Peyer's patch (tissue), 4 donors: ENCODE measurements at regions not wholly inside any gene's neighbourhood (a gene's known extent, or its start where the extent isn't known, plus 50 kb on each side); places are given as distances from the start of the nearest gene placed in this dataset.

Experiments
- DNase-seq, 3 donors: peaks; one replicate each; pipeline ENCODE4 v3.0.0-alpha.2; 2017 to 2019
- H3K27ac ChIP-seq, 4 donors: fragments of 200-600 bp; sonication (generic); one replicate each; pipeline ENCODE4 v1.5.1; 2016 to 2019
- H3K27me3 ChIP-seq, 2 donors: fragments of 200-600 bp; sonication (generic); one replicate each; pipeline ENCODE4 v1.5.1; 2019
- H3K36me3 ChIP-seq, 3 donors: fragments of 200-600 bp; sonication (generic); one replicate each; pipeline ENCODE4 v1.5.1; 2016 to 2019
- H3K4me1 ChIP-seq, 4 donors: fragments of 200-600 bp; sonication (generic); one replicate each; pipeline ENCODE4 v1.5.1; 2016 to 2019
- H3K4me3 ChIP-seq, 4 donors: fragments of 200-600 bp; sonication (generic); 1 replicate in 3 of 4; 2 replicates in 1 of 4; pipeline ENCODE4 v1.5.1; 2016 to 2019; ENCODE audit warnings: mild to moderate bottlenecking in 1 of 4
- H3K9me3 ChIP-seq, 4 donors: fragments of 200-600 bp; sonication (generic); one replicate each; pipeline ENCODE4 v1.5.1; 2016 to 2019; ENCODE audit warnings: mild to moderate bottlenecking in 1 of 4
- POLR2A ChIP-seq, 2 donors: fragments of 450-650 bp; IDR thresholded peaks; one replicate each; pipeline ENCODE4 v1.5.1; 2017; ENCODE audit warnings: antibody characterized with exemption in 2 of 2, mild to moderate bottlenecking in 2 of 2, moderate library complexity in 2 of 2
- TF ChIP-seq, protein P1 (sequence below), 6 experiments: fragments of 450-650 bp in 4 of 6; fragments of 200-600 bp in 2 of 6; sonication (generic) in 1 of 6; IDR thresholded peaks; one replicate each; pipeline ENCODE4 v1.5.1; 2017 to 2019; ENCODE audit warnings: antibody characterized with exemption in 6 of 6, mild to moderate bottlenecking in 3 of 6, moderate library complexity in 1 of 6

DNA sequence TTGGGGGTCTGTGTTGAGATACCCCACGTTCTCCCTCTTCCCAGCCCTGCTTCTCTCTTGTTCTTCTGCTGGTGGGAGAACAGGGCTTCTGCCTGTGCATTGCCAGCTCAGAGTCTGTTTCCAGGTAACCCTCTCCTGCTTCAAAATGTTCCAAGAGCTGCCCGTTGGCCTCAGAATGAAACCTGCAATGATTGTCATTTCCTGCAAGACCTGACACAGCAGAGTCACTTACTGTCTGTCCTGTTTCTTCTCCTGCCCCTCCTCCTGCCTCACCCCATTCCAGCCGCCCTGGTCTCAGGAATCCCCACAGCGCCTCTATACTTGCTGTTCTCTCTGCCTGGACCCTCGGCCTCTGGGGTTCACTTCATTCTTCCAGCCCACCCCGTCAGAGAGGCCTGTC lies 81.4 kb upstream of the ARID1B start:
- H3K4me1 ChIP-seq: peaks cover 0 to 10% (median 0%) of the 10 kb centered on the region in 4 donors
- H3K27ac ChIP-seq: no peak overlapping the region
- TF ChIP-seq, protein P1, sequence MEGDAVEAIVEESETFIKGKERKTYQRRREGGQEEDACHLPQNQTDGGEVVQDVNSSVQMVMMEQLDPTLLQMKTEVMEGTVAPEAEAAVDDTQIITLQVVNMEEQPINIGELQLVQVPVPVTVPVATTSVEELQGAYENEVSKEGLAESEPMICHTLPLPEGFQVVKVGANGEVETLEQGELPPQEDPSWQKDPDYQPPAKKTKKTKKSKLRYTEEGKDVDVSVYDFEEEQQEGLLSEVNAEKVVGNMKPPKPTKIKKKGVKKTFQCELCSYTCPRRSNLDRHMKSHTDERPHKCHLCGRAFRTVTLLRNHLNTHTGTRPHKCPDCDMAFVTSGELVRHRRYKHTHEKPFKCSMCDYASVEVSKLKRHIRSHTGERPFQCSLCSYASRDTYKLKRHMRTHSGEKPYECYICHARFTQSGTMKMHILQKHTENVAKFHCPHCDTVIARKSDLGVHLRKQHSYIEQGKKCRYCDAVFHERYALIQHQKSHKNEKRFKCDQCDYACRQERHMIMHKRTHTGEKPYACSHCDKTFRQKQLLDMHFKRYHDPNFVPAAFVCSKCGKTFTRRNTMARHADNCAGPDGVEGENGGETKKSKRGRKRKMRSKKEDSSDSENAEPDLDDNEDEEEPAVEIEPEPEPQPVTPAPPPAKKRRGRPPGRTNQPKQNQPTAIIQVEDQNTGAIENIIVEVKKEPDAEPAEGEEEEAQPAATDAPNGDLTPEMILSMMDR (IDR thresholded peaks at IDR 0.05): no peak
- TF ChIP-seq POLR2A (IDR thresholded peaks at IDR 0.05): no peak
- no peaks in the 10 kb centered on the region for H3K36me3 ChIP-seq
- no peaks in the 10 kb centered on the region for H3K9me3 ChIP-seq
- H3K4me3 ChIP-seq: no peak overlapping the region
- no peak for DNase-seq
- no peaks in the 10 kb centered on the region for H3K27me3 ChIP-seq

DNA sequence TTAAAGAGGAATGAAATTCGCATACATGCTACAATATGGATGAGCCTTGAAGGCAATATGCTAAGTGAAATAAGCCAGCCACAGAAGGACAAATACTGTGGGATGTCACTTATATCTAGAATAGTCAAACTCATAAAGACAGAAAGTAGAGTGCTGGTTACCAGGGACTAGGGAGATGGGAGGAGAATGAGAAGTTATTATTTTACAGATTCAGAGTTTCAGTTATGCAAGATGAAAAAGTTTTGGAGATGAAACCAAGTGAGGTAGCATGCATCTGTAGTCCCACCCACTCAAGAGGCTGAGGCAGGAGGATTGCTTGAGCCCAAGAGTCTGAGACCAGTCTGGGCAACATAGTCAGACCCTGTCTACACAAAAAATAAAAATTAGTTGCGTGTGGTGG lies 82.5 kb upstream of the ARID1B start:
- Histone ChIP-seq H3K4me3 (no peak overlapping the region), H3K27me3 (no peaks in the 10 kb centered on the region), H3K27ac (no peak overlapping the region), H3K9me3 (no peaks in the 10 kb centered on the region), H3K4me1 (peaks cover 0 to 10% (median 0%) of the 10 kb centered on the region in 4 donors), H3K36me3 (no peaks in the 10 kb centered on the region)
- TF ChIP-seq, protein P1 (IDR thresholded peaks at IDR 0.05): no peak
- TF ChIP-seq POLR2A (IDR thresholded peaks at IDR 0.05): no peak
- DNase-seq: no peak

DNA sequence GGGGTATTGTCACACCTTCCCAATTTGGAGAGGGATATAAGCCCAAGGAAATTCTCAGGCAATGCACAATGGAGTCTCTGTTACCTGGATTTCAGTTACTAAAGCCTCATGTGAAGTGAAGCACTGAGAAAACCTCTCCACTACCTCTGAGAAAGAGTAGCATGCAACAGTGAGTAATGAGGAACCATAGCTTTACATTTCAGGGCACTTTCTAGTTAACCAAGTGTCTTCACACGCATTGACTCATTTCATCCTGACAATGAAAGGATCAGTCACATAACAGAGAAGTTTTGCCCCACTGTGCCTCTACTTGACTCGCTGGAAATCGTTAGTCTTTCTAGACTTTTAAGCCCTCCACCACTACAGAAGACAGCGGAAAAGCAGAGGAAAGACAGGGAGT lies 86.2 kb upstream of the ARID1B start:
- no peaks in the 10 kb centered on the region for H3K4me1 ChIP-seq
- no peaks in the 10 kb centered on the region for H3K27me3 ChIP-seq
- no peaks in the 10 kb centered on the region for H3K36me3 ChIP-seq
- TF ChIP-seq POLR2A (IDR thresholded peaks at IDR 0.05): no peak
- TF ChIP-seq, protein P1 (IDR thresholded peaks at IDR 0.05): no peak
- H3K9me3 ChIP-seq: no peaks in the 10 kb centered on the region
- no peak overlapping the region for H3K4me3 ChIP-seq
- H3K27ac ChIP-seq: no peak overlapping the region
- DNase-seq: no peak

DNA sequence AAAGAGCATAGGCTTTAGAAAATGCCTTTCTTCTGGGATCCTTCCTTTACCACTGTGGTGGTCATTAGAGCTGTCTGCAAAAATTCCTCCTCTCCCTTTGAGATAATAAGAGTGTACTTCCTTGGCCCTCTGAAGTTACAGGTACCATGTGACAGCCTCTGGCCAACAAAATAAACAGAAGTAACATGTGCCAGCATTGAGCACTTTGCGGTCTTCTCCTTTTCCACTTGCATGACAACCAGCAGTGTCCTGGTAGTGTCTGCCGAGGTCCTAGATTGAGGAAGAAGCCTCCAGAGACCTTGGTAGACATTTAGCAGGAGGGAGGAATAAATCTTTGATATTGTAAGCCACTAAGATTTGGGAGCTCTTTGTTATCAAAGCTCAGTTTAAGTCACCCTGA lies 87.5 kb upstream of the ARID1B start:
- Histone ChIP-seq H3K27ac (no peak overlapping the region), H3K4me1 (no peaks in the 10 kb centered on the region), H3K4me3 (no peak overlapping the region), H3K9me3 (no peaks in the 10 kb centered on the region), H3K27me3 (no peaks in the 10 kb centered on the region), H3K36me3 (no peaks in the 10 kb centered on the region)
- no peak for DNase-seq
- TF ChIP-seq, protein P1 (IDR thresholded peaks at IDR 0.05): no peak
- TF ChIP-seq POLR2A (IDR thresholded peaks at IDR 0.05): no peak

DNA sequence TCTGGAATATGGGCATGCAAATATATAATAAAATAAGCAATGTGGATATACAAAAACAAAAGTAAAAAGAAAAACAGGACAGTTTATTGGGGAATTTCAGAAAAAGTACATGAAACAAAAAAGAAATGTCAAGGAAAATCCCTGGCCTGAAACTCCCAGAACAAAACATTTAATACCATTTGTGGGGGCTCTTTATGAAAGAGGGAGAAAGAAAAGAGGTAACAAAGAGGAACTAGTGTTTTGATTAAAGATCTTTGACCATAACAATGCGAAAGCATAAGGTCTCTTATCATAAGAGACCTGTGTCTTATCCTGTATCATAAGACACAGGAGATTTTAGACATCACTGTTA lies 88.6 kb upstream of the ARID1B start:
- H3K4me3 ChIP-seq: no peak overlapping the region
- H3K36me3 ChIP-seq: no peaks in the 10 kb centered on the region
- H3K4me1 ChIP-seq: no peaks in the 10 kb centered on the region
- peak overlapping the region in 1 of 4 donors; percentile 100 for H3K27ac ChIP-seq
- no peaks in the 10 kb centered on the region for H3K9me3 ChIP-seq
- no peak for TF ChIP-seq POLR2A (IDR thresholded peaks at IDR 0.05)
- TF ChIP-seq, protein P1 (IDR thresholded peaks at IDR 0.05): no peak
- no peak for DNase-seq
- no peaks in the 10 kb centered on the region for H3K27me3 ChIP-seq
